Dedifferentiated amniotic fluid mesenchymal stem cell (primary cell): ENCODE measurements at regions not wholly inside any gene's neighbourhood (a gene's known extent, or its start where the extent isn't known, plus 50 kb on each side); places are given as distances from the start of the nearest gene placed in this dataset.

Experiments
- DNase-seq: peaks from one replicate; pipeline ENCODE4 v3.0.0-alpha.2; 2016; ENCODE audit errors: extremely low spot score

DNA sequence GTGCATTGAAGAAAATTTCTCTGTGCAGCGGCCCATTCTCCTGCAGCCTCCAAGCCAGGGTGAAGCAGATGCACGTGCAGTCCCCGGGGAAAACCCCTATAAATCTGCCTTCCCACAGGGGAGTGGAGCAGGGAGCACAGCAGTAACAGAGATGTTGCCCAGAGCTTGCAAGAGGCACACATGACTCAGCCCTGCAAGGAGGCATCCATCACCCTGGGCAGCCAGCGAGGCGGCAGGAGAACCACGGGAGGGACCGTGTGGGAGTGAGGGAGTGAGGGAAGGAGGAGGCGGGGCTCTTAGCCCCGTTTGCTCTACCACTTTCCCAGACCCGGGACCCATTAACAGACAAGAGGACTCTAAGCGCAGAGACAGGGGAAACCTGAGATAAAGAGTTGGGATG is 96.2 kb upstream of the ARAP3 start:
- peak; percentile 42 for DNase-seq

DNA sequence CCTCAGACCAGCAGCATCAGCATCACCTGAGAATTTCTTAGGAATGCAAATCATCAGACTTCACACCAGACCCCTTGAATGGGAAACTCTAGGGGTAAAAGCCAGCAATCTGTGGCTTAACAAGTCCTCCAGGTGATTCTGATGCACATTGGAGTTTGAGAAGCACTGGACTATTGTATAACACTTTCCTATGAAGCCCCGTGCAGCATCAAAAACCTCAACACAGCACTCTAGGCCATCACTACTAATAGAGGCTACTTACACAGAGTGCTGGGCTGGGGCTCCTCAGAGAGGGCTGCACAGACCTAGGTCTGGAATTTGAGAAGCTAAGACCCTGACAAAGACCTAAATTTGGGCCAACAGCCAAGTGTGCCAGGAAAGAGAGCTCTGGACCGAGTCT is 95.7 kb upstream of the ARAP3 start:
- DNase-seq = no peak

DNA sequence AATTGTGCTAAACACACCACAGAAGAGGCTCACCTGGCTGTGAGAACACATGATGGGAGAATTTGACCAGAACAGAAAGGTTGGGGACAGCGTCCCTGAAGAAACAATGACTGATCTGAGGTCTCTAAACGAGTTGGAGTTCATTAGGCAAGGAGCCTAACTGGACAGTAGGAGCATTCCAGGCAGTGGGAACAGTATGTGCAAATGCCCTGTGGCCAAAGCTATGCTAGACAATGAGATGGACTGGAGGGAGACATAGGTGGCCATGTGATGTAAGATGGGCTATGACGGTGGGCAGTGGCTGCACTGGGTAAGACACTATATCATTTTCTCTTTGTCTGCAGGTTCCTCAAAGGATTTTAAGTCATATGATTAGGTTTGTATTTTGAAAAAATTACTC is 95.1 kb upstream of the ARAP3 start:
- DNase-seq = no peak

DNA sequence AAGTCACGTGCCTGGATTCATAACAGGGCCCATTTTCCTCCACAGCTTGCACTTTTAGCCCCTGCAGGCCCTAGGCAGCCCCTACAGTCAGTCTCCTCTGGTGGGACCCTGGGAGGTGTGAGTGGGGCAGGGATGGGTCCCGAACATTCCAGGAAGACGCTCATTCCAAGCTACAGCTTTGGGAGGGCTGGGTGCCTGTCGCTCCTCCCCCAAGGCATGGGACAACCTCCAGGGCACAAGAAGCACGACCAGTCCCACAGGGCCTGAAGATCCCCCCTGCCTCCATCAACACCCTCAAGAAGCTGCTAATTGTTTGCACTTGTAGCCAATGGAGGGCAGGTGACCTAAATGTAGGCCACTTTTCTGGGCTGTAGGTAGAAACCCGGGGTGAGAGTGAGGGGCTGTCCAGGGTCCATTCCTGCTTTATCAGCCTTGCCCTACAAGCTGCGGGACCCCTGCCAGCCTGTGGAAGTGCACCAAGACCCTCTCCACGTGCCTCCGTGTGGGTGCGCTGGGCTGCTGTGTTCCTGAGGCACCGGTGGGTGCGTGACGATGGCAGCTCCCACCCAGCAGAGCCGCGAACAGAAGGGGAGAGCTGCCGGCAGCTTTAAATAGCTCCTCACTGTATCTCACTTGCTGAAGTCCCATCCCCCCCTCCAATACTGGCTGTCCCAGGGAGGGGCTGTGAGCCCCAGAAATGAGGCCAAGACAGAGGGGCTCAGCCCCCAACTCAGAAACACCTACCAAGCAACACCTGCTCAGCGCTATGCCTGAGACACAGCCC is 91.9 kb upstream of the ARAP3 start:
- DNase-seq = no peak

DNA sequence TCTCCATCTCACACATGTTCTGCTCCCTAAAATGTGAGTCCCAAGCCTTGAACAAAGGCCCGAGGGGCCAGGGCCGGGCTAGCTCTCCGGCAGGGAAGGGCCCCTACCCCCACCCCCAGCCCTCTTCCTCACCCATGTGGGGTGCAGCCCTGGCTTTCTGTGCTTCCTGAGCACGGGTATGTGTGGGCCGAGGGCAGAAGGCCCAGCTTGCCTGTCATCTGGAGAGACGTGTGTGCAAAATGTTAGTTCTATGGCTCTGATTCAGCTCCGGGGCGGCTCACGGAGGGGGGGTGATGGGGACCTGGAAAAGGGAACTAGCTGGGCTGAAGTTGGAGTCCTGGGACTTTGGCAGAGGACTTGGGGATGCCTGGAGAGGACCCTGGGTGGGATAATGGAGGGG is 90.3 kb upstream of the ARAP3 start:
- no peak for DNase-seq

DNA sequence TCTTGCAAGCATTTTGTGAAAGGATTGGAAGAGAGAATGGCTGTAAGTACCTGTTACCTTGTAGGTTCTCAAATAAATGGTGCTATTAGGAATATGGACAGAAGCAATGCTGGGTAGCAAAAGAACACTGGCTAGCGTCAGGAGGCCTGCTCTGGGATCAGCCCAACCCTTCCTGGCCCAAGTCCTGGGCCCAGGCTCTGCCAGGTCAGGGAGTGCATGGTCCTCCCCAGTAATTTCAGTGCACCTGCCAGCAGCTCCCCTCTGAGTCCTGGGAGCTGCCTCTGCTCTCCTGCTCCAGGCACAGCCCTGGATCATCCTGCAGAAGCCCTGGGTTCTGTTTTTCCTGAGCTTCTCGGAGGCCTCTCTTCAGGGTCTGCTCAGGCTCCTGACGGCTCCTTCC is 89.5 kb upstream of the ARAP3 start:
- no peak for DNase-seq

DNA sequence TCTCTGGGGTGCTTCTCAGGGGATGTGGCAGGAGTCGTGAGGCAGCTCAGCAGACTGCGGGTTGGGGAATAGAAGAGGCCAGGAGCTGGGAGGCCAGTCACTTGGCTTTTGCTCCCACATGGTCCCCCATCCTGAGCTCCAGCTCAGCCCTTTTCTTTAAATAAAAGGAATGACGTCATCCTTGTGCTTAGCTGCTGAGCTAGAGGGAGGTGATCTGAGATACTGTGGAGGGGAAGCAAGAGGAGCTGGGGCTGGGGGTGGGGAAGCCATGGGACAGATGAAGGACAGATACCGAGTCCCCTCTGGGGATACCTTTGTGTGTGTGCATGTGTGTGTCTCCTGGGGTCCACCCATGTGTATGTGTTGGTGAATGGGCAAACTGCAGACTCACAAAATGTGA is 89.0 kb upstream of the ARAP3 start:
- no peak for DNase-seq

DNA sequence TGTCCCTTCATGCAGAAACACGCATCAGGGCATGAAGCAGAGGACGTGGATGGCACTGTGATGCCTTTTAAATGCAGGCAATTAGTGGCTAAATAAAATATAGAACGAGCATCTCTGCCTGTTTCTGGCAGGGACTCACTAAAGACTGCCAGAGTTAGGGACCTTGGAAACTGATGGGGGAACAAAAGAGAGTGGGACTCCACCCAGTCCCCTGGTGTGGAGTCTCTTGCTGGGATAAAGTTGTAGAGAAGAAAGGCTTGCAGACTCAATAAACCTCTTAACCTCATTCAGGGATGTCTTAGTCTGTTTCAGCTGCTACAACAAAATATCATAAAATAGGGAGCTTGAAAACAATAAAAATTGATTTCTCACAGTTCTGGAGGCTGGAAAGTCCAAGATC is 87.6 kb upstream of the ARAP3 start:
- no peak for DNase-seq

DNA sequence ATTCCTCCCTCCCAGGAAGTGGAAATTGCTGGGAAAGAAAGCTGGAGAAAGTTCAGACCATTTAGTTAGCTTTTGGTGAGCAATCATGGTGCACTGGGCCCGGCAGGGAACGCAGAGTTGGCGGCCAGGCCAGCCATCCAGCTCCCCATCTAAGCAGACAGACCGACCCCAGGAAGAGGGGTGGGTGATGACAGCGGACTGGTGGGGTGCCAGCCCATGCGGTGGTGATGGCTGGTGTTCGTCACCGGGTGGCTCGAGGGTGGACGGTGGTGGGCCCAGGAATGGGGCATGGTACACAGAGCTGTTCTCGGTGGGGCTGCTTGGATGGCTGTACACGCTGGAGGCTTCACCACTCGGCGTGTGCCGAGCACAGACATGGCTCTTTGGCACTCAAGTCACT is 85.6 kb upstream of the ARAP3 start:
- DNase-seq = no peak

DNA sequence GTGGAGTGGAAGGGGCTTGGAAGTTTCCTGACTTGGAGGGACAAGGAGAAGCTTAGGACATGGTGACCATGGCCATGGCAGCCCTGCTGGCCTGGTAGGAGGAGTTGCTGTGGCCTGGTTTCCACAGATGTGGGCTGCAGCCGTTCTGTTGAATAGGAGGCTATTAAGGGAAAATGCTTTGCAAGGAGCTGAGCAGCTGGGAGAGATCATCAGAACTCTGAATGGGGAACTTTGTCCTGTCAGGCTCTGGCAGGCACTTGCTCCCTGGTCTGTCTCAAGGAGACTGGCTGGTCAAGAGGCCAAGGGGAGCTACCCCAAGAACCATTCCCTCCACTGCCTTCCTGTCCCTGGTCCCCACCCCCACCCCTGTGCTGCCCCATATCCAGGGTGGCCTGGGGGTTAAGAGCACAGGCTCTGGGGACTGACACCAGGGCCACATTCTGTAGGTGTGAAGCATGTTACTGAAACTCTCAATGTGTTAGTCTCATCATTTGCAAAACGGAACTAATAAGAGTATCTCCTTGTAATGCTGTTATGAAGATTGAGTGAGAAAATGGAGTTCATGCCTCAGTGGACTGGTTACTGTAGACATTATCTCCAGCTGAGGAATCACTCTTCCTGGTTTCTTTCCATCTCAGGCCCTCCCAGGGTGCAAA is 84.0 kb upstream of the ARAP3 start:
- no peak for DNase-seq

DNA sequence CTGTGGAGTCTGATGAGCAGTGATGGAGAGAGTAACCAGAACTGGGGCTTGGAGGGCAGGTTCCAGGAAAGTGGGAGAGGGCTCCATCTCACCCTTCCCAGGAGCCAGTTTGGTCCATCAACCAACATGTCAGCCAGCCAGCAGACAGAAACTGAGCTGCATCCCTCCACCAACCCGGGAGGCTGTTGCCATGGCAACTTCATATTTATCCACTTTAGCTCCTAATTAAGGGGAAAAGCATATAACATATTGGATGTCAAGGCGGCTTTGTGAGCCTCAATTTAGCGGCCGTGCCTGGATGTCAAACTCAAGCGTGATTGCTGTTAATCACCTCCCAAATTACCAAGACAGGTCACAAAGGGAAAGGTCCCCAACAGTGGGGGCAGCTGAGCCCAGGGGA is 81.5 kb upstream of the ARAP3 start:
- no peak for DNase-seq

DNA sequence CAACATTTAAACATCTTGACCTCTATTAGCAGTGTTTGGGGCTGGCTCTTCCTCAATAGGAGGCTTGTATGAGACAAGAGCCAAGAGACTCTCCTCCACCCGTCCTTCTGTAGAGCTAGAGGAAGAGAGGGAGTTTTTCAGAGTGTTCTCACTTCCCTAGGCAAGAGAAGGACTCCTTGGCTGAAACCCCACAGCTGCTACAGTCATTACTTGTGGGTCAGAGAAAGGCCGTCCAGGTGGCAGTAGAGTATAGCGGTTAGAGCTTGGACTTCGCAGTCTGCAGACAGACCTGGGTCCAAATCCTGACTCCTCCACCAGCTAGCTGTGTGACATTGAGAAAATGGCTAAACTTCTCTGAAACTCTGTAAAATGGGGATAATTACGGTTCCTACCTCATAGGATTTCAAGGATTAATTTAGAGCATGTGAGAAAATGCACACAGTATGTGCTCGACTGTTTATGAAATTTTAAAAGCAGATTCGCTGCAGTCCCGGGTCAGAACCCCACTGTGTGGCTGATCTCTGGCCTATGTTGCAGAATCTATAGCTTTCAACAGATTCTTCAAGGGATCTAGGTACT is 80.8 kb upstream of the ARAP3 start:
- no peak for DNase-seq

DNA sequence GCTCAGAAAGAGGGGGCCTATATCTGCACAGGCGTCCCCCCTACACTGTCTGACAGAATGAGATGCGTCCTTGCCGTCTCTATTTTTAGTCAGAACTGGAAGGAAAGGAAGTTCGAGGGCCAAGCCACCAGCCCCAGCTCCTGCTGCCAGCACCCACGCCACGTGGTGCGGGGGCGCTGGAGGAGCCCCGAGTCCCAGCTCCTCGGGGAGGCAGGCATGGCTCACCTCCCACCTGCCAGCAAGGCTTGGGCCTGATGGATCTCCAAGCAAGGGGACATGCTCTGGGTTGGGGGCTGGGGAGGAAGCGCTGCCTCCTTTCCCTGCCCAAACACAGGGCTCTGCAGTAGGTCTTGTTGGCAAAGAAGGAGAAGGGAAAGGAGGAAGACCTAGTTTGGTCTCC is 80.3 kb upstream of the ARAP3 start:
- no peak for DNase-seq

DNA sequence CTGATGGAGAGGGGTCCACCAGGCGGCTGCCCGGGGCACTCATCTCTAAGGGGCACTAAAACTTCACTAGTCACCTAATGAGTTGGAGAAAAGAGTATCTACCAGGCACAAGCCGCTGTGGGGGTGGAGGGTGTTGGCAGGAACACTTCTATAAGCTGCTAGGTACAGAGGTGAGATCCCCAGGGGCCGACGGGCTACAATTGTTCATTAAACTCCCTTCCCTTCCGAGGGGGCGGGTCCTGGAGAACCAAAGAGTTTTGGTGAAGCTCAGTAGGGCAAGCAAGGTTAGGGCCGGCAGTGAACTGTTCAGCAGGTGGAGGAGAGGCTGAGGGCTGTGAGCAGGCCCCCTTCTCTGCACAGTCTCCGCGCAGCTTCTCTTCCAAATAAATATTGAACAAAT is 78.7 kb upstream of the ARAP3 start:
- no peak for DNase-seq

DNA sequence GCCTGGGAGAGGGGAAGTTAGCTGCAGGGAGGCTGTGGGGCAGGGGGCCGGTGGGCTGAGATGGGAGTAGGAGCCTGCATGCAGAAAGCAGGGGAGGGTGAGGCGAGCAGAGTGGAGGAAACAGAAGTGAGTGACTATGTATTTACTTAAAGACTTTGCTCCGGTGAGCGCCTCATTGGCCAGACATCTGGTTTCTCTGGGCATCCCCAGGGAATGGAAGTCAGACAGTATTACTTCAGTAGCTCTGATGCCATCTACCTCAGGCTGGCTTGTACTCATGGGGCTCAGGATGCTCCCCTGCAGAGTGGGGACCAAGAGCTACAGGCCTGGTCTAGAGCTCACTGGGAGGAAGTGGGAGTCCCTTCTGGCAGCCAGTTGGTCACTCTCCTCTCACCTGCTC is 78.2 kb upstream of the ARAP3 start:
- DNase-seq = no peak

DNA sequence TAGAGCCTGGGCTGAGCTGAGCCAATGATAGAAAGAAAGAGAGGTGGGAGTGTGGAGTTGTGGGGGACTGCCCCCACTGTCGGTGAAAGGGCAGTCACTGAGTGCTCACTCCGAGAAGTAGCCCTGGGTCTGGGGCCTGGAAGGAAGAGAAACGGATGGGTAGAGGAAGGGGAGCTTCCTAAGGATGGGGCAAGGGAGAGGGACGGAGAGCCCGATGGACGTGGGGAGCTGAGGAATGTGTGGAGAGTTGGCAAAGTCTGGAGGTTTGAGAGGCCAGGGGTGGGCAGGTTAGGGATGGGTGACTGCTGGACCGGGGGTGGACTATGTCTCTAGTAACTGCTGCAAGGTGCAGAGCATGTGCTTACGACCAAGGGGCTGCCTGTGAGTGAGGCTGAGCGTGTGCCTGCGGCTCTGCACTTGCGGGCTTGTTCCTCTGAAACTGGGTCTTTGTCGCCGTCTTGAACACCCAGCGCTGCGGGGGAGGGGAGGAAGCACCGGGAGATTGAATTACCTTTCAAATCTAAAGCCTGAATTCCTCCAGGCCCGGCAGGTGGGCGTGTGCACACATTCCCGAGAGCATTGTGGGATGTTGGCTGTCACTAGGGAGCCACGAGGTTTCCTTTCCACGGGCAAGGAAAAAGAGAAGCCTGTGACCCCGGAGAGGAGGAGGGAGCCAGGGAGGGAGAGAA is 76.4 kb upstream of the ARAP3 start:
- DNase-seq = no peak

DNA sequence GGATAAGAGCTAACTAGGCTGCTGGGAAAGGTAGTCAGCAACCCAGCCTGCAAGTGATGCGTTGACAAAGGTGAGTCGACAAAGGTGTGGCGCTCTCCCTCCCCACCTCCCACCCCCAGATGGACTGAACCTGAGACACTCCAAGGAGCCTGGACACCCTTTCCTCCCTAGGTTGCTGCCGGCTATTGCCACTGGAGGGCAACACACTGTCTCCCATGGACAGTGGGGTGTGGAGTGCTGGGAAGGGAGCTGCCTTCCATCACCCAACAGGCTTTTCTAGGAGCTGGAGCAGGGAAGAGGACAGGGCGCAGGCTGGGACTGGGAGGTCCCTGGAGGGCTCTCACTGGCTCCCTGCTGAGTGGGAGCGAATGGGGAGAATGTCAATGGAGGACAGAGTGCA is 75.4 kb upstream of the ARAP3 start:
- DNase-seq = peak; percentile 36

DNA sequence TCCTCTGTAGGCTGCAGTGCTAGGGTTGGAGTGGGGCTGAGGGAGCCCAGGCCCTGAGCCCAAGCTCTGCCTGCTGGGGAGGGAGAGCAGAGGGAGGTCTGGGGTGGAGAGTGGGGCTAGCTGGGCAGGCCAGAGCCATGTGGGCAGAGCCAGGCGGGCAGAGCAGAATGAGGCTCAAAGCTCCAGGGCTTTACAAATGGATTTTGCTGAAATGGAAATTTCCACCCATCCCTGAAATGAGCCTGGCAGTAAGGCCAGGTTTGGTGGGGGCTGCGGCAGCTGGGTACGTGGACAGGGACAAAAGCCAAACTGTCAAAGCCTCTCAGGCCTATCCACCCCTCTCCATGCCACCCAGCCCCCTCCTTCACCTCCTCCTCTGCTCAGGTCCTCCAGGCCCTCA is 74.2 kb upstream of the ARAP3 start:
- DNase-seq = no peak

DNA sequence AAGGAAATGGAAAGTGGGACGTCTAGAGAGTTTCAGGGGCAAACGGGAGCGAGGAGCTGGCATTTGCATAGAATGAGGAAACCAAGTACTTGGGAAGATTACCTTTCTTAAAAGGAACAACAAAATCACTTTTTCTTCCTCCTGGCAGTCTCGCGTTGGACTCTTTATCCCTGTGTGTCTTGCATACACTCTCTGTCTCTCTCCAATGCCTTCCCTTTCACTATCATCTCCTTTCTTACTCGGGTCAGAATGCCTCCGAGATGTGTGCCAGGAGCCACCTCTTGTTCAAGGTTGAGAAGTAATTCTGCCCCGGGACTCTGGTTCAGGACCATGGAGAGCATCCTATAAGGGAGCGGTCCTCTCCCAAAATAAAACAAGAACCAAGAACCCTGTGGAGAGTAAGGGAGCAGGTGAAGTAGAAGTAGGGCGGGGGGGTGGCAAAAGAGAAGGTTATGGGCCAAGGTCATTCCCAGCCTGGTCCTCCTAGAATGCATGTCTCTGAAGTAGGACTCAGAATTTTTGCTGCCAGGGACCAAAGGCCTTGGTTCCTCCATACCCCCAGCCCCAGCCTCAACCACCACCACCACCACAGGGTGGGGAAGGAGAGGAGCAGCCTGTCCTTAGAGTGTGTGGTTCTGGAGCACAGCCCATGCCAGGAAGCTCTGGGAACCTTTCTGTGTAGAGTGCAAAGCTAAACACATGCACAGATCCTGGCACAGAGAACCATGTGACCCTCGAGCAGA is 72.1 kb upstream of the ARAP3 start:
- peak; percentile 31 for DNase-seq

DNA sequence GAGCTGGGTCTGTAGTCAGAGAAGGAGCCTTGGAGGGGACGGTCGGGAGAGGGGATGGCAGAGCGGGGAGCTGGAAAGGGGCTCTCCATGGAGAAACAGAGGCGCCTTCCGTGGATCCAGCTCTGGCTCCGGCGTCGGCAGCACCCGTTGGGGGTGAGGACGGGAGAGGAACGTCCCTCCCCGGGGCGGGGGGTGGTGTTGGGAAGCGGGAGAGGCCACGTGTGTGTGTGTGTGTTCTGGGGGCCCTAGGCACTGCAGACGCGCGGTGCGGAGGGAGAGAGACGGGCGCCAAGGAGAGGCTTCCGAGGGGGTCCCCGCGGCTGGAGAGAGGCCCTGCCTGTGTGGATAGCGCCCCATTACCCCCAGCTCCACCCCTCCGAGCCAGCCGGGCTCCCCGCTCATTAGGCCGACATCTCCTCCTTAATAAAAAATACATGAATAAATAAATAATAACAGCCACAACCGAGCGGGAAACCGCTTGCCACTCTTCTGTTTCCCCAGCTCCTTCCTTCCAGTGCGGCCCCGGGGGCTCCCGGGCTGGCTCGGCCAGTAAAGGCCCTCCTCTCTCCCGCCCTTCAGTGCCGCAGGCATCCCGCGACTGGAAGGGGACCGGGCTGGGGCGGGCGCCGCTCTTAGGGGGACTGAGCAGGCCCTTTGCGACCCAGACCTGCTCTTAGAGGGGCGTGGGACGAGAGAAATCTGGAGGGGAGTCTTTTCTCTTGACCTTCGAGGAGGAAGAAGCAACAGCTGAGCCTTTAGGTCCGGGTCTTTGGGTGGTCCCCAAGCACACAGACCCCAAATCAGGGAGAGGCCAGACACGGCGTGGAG is 71.3 kb upstream of the ARAP3 start:
- no peak for DNase-seq
